ENCODE measurements at regions not wholly inside any gene's neighbourhood (a gene's known extent, or its start where the extent isn't known, plus 50 kb on each side); places are given as distances from the start of the nearest gene placed in this dataset.
"Not testable (repeated sequence)": the region's sequence is repeated elsewhere in the genome, so short reads cannot be mapped to it uniquely, and the experiment has no call there.

GRCh38 chr2:94763318-94763717, 107.9 kb upstream of the TEKT4 start:
- no peaks in the 10 kb centered on the region for H3K9me3 ChIP-seq
- no peak for DNase-seq
- TF ChIP-seq CTCF (IDR thresholded peaks at IDR 0.05) = no peak
- H3K27ac ChIP-seq = no peak overlapping the region
- ATAC-seq = no peak
- H3K4me1 ChIP-seq = no peaks in the 10 kb centered on the region
- intact Hi-C loops (cut with DNase I) = no loop called here
- H3K27me3 ChIP-seq = no peaks in the 10 kb centered on the region
- H3K4me3 ChIP-seq = no peak overlapping the region
- H3K36me3 ChIP-seq = no peaks in the 10 kb centered on the region

- H3K4me1 ChIP-seq; H3K9me3 ChIP-seq; intact Hi-C loops (cut with DNase I); ATAC-seq; H3K27ac ChIP-seq; H3K4me3 ChIP-seq; H3K27me3 ChIP-seq; DNase-seq; H3K36me3 ChIP-seq: not testable (repeated sequence)
These were observed 106.9 kb upstream of the TEKT4 start for GRCh38 chr2:94764331-94764730.

GRCh38 chr2:94767336-94767735, 103.9 kb upstream of the TEKT4 start:
- H3K27me3 ChIP-seq = no peaks in the 10 kb centered on the region
- H3K9me3 ChIP-seq = no peaks in the 10 kb centered on the region
- intact Hi-C loops (cut with DNase I) = no loop called here
- no peak for TF ChIP-seq CTCF (IDR thresholded peaks at IDR 0.05)
- ATAC-seq = no peak
- H3K4me1 ChIP-seq = no peaks in the 10 kb centered on the region
- no peak overlapping the region for H3K4me3 ChIP-seq
- no peaks in the 10 kb centered on the region for H3K36me3 ChIP-seq
- H3K27ac ChIP-seq = no peak overlapping the region
- no peak for DNase-seq

- ATAC-seq (no peak), DNase-seq (no peak)
- Histone ChIP-seq H3K27me3 (no peaks in the 10 kb centered on the region), H3K4me1 (no peaks in the 10 kb centered on the region), H3K36me3 (no peaks in the 10 kb centered on the region), H3K27ac (no peak overlapping the region), H3K4me3 (no peak overlapping the region), H3K9me3 (no peaks in the 10 kb centered on the region)
- no peak for TF ChIP-seq CTCF (IDR thresholded peaks at IDR 0.05)
- intact Hi-C loops (cut with DNase I) = no loop called here
These were observed 101.5 kb upstream of the TEKT4 start for GRCh38 chr2:94769733-94770132.

GRCh38 chr2:94774851-94775250, 96.4 kb upstream of the TEKT4 start:
- no peak for TF ChIP-seq CTCF (IDR thresholded peaks at IDR 0.05)
- Histone ChIP-seq H3K4me1 (no peaks in the 10 kb centered on the region), H3K27ac (no peak overlapping the region), H3K4me3 (no peak overlapping the region), H3K36me3 (no peaks in the 10 kb centered on the region), H3K9me3 (no peaks in the 10 kb centered on the region), H3K27me3 (no peaks in the 10 kb centered on the region)
- intact Hi-C loops (cut with DNase I) = no loop called here
- ATAC-seq (no peak), DNase-seq (no peak)

- no peaks in the 10 kb centered on the region for H3K9me3 ChIP-seq
- H3K36me3 ChIP-seq = no peaks in the 10 kb centered on the region
- H3K4me3 ChIP-seq = no peak overlapping the region
- H3K27ac ChIP-seq = no peak overlapping the region
- DNase-seq (no peak), ATAC-seq (no peak)
- H3K4me1 ChIP-seq = no peaks in the 10 kb centered on the region
- TF ChIP-seq CTCF (IDR thresholded peaks at IDR 0.05) = no peak
- no peaks in the 10 kb centered on the region for H3K27me3 ChIP-seq
- intact Hi-C loops (cut with DNase I) = no loop called here
These were observed 95.2 kb upstream of the TEKT4 start for GRCh38 chr2:94776036-94776435.

GRCh38 chr2:94785105-94785504, 86.1 kb upstream of the TEKT4 start:
- H3K4me3 ChIP-seq; H3K36me3 ChIP-seq; ATAC-seq; H3K4me1 ChIP-seq; DNase-seq; H3K27me3 ChIP-seq; intact Hi-C loops (cut with DNase I); H3K9me3 ChIP-seq; H3K27ac ChIP-seq: not testable (repeated sequence)

- H3K9me3 ChIP-seq; H3K27ac ChIP-seq; DNase-seq; H3K4me1 ChIP-seq; intact Hi-C loops (cut with DNase I); H3K36me3 ChIP-seq; H3K4me3 ChIP-seq; H3K27me3 ChIP-seq; ATAC-seq: not testable (repeated sequence)
These were observed 84.8 kb upstream of the TEKT4 start for GRCh38 chr2:94786424-94786823.

GRCh38 chr2:94790169-94790568, 81.1 kb upstream of the TEKT4 start:
- H3K27me3 ChIP-seq; H3K36me3 ChIP-seq; H3K9me3 ChIP-seq; intact Hi-C loops (cut with DNase I); DNase-seq; H3K4me3 ChIP-seq; ATAC-seq; H3K4me1 ChIP-seq; H3K27ac ChIP-seq: not testable (repeated sequence)
